ENCODE measurements at regions not wholly inside any gene's neighbourhood (a gene's known extent, or its start where the extent isn't known, plus 50 kb on each side); places are given as distances from the start of the nearest gene placed in this dataset.

DNA sequence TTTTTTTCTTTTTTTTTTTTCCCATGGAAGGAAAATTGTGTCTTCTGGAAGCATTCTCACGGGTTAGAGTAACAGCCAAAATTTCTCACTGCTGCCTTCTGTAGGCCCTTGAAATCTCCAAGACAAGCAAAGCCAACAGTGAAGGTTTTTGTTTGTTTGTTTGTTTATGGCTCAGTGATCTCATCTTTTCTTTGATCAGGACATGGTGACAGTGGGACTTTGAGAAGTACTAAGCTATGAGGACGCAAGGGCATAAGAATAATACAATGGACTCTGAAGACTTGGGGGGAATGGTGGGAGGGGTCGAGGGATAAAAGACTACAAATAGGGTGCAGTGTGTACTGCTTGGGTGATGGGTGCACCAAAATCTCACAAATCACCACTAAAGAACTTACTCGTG is 419.4 kb downstream of the PTPRC start:
- BruUV-seq (replicated peaks), result no TSS peak
- ChIA-PET CTCF (no interaction called here), POLR2A (no interaction called here)
- Mint-ChIP-seq H3K4me3 (ENCODE audit: unreplicated experiment) (no peak overlapping the region), H3K9me3 (ENCODE audit: unreplicated experiment) (no peaks in the 10 kb centered on the region), H3K27ac (ENCODE audit: unreplicated experiment) (no peak overlapping the region), H3K27me3 (ENCODE audit: insufficient read depth, unreplicated experiment) (no peaks in the 10 kb centered on the region), H3K36me3 (ENCODE audit: insufficient read depth, unreplicated experiment) (no peaks in the 10 kb centered on the region), H3K4me1 (ENCODE audit: low read depth, unreplicated experiment) (no peaks in the 10 kb centered on the region)
- Histone ChIP-seq H3K27me3 (replicated peaks; ENCODE audit: control insufficient read depth, insufficient read depth, low read length) (no peaks in the 10 kb centered on the region), H3K4me1 (no peaks in the 10 kb centered on the region), H3K9me3 (no peaks in the 10 kb centered on the region), H3K4me3 (ENCODE audit: low read depth, low read length) (no peak overlapping the region), H3K36me3 (ENCODE audit: control insufficient read depth, insufficient read depth, low read length) (no peaks in the 10 kb centered on the region)
- intact Hi-C loops (cut with micrococcal nuclease; ENCODE audit: unreplicated experiment), result no loop called here
- DNase-seq, result no peak
- TF ChIP-seq, protein P1, sequence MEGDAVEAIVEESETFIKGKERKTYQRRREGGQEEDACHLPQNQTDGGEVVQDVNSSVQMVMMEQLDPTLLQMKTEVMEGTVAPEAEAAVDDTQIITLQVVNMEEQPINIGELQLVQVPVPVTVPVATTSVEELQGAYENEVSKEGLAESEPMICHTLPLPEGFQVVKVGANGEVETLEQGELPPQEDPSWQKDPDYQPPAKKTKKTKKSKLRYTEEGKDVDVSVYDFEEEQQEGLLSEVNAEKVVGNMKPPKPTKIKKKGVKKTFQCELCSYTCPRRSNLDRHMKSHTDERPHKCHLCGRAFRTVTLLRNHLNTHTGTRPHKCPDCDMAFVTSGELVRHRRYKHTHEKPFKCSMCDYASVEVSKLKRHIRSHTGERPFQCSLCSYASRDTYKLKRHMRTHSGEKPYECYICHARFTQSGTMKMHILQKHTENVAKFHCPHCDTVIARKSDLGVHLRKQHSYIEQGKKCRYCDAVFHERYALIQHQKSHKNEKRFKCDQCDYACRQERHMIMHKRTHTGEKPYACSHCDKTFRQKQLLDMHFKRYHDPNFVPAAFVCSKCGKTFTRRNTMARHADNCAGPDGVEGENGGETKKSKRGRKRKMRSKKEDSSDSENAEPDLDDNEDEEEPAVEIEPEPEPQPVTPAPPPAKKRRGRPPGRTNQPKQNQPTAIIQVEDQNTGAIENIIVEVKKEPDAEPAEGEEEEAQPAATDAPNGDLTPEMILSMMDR (IDR thresholded peaks at IDR 0.05; ENCODE audit: insufficient read depth in 1 of 2, low read depth in 1 of 2, low read length in 1 of 2, severe bottlenecking in 1 of 2, unreplicated experiment in 1 of 2), result no peak

DNA sequence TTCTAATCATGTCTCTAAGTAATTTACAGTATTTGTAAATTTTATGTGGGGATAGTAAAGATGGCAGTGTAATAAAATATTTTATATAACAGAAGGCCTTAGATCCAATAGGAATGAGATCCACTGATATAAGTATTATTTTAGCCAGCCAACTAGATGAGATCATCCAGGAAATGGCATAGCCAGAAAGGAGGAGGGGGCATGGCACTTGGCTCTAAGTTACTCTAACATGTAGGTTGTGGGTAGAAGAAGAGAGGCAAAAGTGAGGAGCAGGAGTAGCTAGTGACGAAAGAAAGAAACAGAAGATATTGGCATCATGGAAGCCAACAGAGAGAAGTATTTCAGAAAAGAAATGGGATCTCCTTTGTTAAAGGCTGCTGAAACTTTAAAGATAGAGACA is 426.1 kb downstream of the PTPRC start:
- H3K36me3 ChIP-seq (ENCODE audit: control insufficient read depth, insufficient read depth, low read length), result no peaks in the 10 kb centered on the region
- no peaks in the 10 kb centered on the region for H3K9me3 ChIP-seq
- DNase-seq, result no peak
- H3K4me3 ChIP-seq (ENCODE audit: low read depth, low read length), result no peak overlapping the region
- ChIA-PET CTCF (no interaction called here), POLR2A (no interaction called here)
- Mint-ChIP-seq H3K4me1 (ENCODE audit: low read depth, unreplicated experiment) (no peaks in the 10 kb centered on the region), H3K27ac (ENCODE audit: unreplicated experiment) (no peak overlapping the region), H3K36me3 (ENCODE audit: insufficient read depth, unreplicated experiment) (no peaks in the 10 kb centered on the region), H3K27me3 (ENCODE audit: insufficient read depth, unreplicated experiment) (no peaks in the 10 kb centered on the region), H3K4me3 (ENCODE audit: unreplicated experiment) (no peak overlapping the region), H3K9me3 (ENCODE audit: unreplicated experiment) (no peaks in the 10 kb centered on the region)
- BruUV-seq (replicated peaks), result no TSS peak
- intact Hi-C loops (cut with micrococcal nuclease; ENCODE audit: unreplicated experiment), result no loop called here
- TF ChIP-seq, protein P1 (IDR thresholded peaks at IDR 0.05; ENCODE audit: insufficient read depth in 1 of 2, low read depth in 1 of 2, low read length in 1 of 2, severe bottlenecking in 1 of 2, unreplicated experiment in 1 of 2), result no peak
- no peaks in the 10 kb centered on the region for H3K27me3 ChIP-seq (replicated peaks; ENCODE audit: control insufficient read depth, insufficient read depth, low read length)
- no peaks in the 10 kb centered on the region for H3K4me1 ChIP-seq

DNA sequence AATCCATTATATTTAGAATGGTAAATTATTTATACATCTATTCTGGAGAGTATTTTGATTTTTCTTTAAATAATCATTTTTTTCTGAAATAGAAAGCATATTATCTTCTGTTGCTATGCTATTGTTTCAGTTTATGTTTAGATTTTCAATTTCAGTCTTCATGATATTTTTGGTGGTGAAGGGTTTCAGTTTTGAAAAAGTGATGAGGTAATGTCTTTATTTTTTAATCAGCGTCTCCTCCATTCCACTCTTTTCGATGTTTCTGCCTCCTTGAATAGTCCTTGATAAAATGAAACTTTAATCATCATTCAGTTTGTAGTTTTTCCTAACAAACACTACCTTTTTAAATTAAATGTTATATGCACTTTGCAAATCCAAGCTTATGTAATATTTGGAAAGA is 428.6 kb downstream of the PTPRC start:
- Histone ChIP-seq H3K27me3 (replicated peaks; ENCODE audit: control insufficient read depth, insufficient read depth, low read length) (no peaks in the 10 kb centered on the region), H3K4me1 (no peaks in the 10 kb centered on the region), H3K36me3 (ENCODE audit: control insufficient read depth, insufficient read depth, low read length) (no peaks in the 10 kb centered on the region), H3K4me3 (ENCODE audit: low read depth, low read length) (no peak overlapping the region), H3K9me3 (no peaks in the 10 kb centered on the region)
- BruUV-seq (replicated peaks), result no TSS peak
- intact Hi-C loops (cut with micrococcal nuclease; ENCODE audit: unreplicated experiment), result no loop called here
- Mint-ChIP-seq H3K4me1 (ENCODE audit: low read depth, unreplicated experiment) (no peaks in the 10 kb centered on the region), H3K4me3 (ENCODE audit: unreplicated experiment) (no peak overlapping the region), H3K27ac (ENCODE audit: unreplicated experiment) (no peak overlapping the region), H3K36me3 (ENCODE audit: insufficient read depth, unreplicated experiment) (no peaks in the 10 kb centered on the region), H3K27me3 (ENCODE audit: insufficient read depth, unreplicated experiment) (no peaks in the 10 kb centered on the region), H3K9me3 (ENCODE audit: unreplicated experiment) (no peaks in the 10 kb centered on the region)
- TF ChIP-seq, protein P1 (IDR thresholded peaks at IDR 0.05; ENCODE audit: insufficient read depth in 1 of 2, low read depth in 1 of 2, low read length in 1 of 2, severe bottlenecking in 1 of 2, unreplicated experiment in 1 of 2), result no peak
- CTCF ChIA-PET, result no interaction called here
- POLR2A ChIA-PET, result no interaction called here
- DNase-seq, result no peak

Data from Caco-2 (cell line).